Glomerular visceral epithelial cell (primary cell): ENCODE measurements at regions not wholly inside any gene's neighbourhood (a gene's known extent, or its start where the extent isn't known, plus 50 kb on each side); places are given as distances from the start of the nearest gene placed in this dataset.

ENCODE experiments used
- DNase-seq: peaks from one replicate; pipeline ENCODE4 v3.0.0-alpha.2; 2016; ENCODE audit errors: extremely low spot score

DNA sequence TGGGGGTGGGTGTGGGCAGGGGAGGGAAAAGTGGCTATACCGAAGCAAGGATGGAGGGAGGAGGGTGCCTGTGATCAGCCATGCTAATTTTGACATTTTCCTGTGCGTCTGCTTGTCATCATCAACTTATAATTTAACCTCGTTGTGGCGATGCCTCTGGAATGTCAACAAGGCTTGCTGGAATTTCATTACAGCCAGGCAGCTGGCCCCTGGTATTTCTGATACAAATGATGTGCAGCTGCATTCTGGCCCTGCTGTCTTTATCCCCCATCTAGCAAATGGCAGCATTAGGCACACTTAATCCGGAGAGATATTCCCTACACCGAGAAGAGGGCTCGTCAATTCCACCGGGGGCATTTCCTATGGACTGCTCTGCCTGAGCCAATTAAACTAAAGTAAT, 278.3 kb upstream of the CCL2 start:
- DNase-seq: no peak

DNA sequence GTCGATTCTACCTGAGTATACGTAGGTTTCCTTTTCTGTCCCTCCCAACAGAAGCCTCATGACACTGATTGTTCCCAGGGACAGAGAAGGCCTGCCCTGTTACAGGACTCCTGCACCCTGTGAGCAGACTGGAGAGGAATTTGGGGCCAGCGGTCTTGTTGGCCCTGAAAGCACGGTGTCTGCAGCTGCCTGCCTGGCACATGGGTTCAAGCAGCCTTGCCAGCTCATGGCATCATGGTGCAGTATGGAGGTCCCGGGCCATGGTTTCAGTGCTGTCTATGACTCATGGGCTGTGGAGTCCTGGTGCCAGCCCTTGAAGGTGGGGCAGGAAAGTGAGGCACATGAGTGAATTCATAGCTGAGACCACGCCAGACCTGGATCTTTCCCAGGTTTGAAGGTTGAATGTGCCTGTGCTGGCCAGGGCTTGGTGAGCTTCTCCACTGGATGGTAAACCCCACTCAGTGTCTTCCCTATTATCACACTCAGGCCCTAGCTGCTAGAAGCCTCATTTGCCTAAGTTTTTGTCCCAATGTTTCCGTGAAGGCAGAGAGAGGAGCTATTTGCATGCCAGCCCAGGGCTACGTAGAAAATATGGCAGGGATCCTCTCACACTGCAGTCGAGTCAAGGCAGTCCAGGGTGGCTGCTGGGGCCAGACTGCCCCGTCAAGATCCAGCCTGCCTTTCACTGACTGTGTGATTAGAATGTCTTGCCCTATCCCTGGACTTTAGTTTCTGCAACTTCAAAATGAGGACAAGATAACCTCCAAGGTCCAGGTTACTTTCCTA, 277.2 kb upstream of the CCL2 start:
- DNase-seq: no peak

DNA sequence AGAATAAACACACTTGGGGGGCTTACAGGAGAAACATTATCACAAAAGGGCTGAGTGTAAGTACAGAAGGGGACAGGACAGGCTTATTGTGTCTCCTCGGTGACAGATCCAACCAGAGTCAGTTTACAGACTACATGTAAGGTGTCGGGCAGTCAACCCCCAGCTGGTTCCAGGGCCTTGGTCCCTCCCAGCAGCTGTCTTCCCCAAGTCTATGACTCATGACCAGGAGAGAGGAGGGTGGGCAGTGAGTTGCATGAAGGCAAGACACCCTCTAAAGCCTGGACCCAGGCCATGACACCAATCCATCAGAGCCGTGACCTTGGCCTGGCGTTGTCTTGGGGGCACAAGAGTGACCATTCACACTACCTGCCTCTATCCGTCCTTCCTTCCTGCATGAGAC, 276.2 kb upstream of the CCL2 start:
- DNase-seq: no peak

DNA sequence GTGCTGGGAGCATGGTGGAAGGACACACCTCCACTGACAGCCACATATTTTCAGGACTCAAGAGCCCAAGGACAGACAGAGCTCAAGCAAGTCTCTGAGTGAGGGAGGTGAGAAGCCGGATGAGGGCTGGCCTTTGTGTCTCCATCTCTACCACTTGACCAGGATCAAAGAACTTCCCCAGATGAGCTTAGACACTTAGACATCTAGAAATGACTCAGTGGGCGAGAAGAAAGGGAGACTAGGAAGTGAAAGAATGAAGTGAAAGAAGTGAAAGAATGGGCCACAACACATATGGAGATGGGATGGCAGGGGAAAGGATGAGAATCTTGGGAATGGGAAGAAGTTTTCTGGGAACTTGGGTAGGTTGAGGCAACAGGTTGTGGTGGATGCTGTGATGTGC, 274.9 kb upstream of the CCL2 start:
- DNase-seq: no peak

DNA sequence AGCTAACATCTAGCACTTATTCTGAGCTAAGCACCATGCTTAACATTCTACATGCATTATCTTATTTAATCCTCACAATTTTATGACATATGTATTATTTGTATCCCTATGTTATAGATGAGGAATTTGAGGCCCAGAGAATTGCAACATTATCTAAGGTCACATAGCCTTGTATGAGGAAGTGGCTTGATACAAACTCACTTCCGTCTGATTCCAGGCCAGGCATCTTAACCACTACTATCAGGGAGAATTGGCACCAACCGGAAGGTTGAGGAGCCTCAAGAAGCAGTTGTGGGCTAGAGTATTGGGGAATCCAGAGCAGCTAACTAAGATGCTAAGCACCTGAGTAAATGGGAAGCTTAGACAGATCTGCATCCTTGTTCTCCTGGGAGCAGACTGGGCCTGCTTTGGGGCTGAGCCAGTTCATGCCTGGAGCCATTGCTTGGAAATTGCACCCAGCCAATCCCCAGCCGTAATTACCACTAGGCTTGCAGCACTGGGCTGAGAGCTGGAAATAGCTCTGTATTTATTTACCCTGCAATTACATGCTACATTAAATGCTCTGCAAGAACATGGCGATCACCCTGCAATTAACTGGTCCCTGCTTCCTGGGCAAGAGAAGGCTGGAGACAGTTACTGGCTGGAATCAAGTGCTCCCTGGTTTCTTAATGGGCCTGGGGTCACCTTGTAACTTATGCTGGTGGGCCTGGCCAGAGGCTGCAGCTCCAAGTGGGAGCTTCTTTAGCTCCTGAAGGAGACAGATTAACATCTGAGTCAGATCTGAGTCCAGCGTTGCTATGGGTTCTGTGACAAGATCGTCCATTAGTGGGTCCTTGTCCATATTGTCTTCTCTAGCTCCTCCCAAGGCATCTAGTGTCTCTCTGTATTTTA, 273.1 kb upstream of the CCL2 start:
- DNase-seq: no peak

DNA sequence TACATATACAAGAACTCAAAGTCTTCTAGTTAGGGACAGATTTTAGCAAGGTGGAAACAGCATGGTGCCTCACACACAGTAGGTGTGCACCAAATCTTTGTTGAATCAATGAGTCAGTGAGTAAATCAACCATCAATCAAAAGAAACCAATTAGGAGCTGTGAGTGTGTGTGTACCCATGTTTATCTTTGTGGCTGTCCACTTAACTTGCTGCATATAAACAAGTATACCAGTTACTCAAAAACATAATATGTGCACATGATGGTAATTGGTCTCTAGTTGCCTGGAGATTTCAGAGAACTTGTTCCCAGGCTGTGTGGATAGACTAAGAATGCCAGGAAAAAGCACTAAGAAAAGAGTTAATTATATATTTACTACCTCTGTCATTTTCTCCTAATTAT, 272.2 kb upstream of the CCL2 start:
- no peak for DNase-seq

DNA sequence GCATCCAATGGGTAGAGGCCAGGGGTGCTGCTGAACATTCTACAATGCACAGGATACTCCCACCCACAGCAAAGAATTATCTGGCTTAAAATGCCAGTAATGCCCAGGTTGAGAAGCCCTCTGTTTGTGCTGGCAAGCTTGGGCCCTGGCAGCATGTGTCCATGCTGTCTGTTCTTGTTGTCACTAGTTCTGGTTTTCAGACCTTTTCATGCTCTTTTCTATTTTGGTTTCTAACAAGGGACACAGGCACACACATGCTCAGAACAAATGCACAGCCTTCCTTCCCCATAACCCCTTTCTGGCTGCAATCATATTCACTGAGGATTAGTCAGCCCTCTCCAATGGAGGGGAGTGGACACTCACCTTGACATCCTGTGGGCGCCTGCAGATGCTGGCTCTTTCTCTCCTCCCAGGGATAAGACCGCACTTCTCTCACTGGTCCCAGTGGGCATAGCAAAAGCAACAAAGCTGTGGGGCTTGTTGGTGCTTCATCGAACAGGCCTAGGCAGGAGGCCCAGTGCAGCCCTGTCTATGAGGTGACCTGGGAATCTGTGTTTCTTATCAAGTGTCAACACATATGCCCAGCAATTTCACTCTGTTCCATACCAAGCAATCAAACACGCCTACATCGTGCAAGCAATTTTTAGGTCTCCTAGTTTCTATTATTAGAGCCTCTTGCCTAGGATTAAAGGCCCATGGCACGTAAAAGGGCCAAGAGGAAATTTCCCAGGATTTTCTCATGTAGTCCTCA, 271.1 kb upstream of the CCL2 start:
- DNase-seq: no peak

DNA sequence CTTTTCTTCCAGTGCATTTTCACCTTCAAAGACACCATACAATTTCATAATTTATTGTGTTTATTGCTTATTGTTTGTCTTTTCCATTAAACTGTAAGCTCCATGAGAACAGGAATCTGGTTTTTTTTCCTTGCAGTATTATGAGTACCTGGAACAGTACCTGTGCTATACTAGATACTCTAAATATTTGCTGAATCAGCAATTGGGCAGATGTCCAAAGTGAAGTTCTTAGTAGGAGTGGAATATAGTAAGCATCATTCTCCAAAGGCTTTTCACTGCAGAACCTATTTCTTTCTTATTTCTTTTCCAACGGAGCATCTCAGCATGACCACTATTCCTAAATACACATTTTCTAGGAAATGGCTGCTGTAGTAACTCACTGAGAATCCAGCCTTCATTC, 269.0 kb upstream of the CCL2 start:
- DNase-seq: no peak

DNA sequence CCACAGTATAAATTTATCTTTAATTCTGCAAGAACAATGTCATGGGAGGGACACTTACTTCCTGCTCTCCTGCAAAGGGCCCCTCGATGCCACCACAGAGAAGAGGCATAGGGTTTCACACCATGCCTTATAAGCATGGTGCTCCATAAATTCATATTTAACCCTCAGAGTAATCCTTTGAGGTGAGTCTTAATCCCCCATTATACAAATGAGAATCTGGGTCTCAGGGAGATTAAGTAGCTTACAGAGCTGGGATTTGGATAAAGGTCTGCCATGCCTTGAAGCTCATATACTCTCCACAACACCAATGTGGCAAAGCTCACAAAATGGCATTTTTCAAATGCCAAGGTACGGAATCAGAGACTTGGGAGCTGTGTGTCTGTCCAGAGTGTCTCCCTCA, 268.5 kb upstream of the CCL2 start:
- no peak for DNase-seq

DNA sequence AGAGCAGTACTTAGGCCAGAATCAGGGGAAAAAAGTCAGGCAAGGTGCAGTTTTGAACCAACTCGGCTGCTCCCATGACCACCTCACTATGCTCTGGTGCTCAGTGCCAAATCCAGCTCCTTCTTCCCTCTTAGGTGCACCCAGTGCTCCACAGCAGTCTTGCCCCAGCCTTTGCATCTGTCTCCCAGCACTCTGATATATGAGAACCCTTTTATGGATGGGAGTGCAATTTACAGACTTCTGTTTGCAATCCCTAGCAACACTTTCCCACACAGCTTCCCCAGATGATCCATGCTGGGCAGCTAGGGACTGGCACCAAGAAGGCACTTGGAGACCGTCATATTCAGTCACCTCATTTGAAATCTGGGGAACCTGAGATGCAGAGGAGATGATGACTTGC, 267.9 kb upstream of the CCL2 start:
- no peak for DNase-seq

DNA sequence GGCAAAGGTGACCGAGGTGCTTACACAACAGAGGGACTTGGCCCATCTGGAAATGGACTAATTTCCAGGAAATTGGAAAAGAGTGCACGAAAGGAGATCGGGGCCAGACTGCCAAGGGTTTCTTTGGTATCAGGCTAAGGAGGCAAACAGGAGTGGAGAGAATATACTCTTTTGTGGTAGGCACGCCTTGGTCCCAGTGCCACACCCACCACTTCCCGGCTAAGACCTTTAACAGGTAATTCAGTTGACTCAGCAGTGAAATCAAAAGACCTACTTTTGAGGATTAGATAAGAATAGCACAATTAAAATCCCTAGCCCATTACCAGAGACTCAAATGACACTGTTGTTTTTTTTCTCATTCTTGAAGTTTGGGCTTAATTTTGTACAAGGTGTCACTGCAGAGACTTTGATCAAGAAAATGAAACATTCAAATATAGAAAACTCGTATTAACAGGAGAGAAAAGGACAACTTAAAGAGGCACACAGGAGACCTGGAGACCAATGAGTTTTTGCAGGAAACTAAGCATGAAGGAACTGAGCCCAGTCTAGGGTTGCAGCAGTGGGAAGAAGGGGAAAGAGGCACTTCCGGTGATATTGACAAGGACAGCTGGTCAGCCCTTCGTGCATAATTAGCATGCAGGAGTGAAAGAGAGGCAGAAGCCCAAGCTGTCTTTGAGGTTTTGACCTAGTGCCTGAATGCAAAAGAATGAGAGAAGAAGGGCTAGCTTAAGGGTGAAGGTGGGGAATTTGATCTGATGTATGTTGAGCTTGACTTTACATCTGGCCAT, 265.5 kb upstream of the CCL2 start:
- no peak for DNase-seq

DNA sequence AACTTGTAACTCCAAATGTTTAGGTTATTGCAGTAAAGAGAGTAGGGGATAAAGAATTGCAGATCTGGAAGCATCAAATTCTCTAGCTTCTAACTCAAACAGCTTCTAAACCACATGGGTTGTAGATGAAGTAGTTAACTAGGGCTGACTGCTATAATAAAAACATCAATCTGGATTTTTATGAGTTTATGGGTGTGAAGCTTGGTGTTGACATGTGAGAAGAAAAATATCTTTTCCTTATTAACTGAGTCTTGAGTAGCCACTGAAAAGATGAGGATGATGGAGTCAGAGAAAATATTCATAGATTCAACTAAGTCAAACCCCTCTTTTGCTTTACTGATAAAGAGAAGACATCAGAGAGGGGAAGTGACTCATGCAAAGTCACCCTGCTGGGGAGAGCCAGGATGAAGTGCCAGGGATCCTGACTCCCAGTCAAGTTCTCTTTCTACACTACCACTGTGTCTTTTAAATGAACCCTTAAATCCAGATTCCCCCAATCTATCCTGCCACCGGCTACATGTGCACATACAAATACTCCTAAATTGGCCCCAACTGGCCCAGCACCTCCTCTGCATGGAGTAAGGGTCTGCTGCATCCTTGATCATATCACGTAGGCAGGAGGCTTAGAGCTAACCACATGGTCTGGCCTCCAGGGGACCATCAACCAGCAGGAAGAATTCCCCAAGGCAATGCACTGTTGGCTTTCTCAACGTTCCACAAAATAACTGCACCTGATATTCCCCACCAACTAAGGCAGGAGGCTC, 264.0 kb upstream of the CCL2 start:
- DNase-seq: no peak

DNA sequence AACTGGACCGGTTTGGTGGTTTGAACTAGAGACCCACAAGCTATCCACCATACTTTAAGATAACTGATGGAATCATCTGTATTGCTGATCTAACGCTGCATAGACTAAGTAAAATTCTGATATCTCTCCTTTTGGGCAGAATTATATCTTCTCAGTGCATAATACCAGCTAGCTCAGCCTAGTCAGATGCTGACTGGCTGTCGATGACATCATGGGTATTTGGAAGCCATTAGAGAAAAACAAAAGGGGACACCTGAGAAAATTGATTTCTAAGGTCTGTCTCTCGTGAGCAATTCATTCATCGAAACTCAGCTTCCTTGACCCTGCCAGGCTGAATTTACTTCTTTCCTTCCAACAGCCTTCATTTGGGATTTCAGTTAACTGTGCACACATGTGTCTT, 263.0 kb upstream of the CCL2 start:
- DNase-seq: no peak

DNA sequence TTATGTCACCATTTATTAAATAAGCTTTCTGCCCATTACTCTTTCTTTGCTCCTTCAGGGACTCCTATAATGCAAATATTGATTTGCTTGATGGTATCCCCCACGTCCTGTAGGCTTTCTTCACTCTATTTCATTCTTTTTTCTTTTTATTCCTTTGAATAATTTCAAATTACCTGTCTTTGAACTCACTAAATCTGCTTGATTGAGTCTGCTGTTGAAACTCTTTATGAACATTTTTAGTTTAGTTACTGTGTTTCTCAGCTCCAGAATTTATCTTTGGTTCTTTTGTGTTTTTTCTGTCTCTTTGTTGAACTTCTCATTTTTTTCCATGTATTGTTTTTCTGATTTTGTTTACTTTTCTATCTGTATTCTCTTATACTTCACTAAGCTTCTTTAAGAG, 254.4 kb upstream of the CCL2 start:
- no peak for DNase-seq

DNA sequence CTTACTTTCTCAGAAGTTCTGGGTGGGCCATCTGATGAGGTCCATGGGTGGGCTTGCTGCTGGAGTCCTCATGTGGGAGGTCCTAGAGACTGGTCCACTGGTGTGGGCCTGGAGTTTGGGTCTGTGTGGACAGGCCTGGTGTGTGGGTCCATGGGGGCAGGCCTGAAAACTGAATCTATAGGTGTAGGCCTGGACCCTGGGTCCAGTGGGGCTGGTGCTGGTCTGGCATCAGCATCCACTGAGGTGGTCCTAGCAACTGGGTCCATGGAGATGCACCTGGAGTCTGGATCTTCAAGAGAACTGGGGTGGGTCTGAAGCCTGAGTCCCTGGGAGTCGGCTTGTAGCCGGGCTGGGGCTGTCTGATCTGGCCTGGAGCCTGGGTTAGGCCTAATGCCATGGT, 253.8 kb upstream of the CCL2 start:
- DNase-seq: no peak

DNA sequence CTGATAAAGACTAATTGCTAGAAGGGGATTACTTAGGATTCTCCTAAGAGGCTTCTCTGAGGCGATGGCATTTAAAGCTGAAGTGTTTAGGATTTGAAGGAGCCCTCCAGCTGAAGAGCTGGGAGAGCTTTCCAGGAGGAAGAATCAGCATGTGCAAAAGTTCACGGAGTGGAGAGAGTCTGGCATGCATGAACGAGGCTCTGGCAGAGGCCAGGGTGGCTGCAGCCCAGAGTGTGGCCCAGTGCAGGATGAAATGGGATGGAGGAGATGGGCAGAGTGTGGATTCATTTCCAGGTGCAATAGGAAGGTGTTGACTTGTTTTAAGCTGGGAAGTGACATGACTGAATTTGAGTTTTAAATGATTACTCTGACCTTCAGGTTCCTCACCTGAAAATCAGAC, 249.0 kb upstream of the CCL2 start:
- DNase-seq: no peak

DNA sequence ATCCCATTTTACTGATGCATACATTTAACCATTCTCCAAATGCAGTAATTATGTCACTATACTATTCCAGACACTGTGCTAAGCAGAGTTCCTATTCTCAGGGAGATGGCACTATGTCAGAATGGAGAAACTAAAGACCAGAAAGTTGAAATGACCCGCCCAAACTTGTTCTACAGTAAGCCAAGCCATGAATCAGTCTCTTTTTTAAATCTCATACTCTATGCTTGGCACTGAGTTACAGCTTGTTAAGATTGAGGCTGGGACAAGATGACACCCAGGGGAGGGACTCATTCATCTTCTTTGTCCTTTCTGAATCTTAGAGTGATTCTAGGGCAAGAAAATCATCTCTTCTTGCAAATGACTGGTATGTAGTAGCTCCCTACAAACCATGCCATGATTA, 247.0 kb upstream of the CCL2 start:
- DNase-seq: no peak

DNA sequence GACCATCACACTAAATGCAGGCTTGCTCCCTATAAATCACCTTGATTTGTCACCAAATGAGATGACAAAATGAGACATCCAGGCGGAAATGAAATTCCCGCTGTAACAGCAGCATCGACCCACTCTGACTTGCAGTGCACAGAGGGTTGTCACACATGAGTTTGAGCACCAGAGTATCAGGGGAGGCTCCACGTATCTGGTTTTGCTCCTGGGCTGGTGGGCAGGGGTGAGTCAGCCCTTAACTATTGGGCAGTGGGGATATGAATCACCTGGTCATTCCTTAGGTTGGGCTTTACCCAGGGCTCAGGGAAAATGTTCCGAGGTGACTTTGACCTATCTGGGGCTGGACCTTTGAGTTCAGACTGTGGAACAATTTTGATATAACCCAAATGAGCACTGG, 245.2 kb upstream of the CCL2 start:
- DNase-seq: no peak

DNA sequence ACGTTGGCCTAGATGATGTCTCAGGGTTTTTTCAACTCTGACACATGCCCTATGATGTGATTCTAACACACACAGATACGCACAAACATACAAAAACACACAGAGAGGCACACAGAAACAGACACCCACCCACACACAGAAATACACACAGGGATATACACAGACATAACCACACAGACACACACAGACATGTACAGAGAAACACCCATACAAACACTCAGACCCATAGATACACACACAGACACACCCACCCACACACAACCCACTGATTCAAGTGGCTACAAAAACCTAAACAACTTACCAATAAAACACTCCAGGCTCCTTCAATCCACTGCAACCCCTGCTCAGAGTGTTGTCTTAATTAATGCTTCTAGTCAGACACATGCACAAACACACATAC, 244.6 kb upstream of the CCL2 start:
- DNase-seq: no peak

DNA sequence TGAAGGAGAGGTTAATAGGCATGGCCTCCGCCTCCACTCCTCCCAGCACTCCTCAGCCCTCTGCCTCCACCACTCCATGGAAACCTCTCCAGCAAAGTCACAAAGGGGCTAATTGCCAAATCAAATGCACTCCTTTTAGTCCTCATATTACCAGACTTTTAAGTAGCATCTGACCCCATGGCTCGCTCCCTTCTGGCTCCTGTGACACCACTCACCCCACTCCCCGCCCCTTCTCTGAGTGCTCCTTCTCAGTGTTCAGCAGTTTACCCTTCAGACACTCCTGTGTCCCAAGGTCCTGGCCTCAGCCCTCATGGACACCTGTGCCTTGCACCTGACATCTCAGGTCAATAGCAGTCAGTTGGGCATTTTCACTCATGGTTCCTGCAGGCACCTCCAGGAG, 243.5 kb upstream of the CCL2 start:
- DNase-seq: no peak
